Lower leg skin (tissue), 3 donors: ENCODE measurements at regions not wholly inside any gene's neighbourhood (a gene's known extent, or its start where the extent isn't known, plus 50 kb on each side); places are given as distances from the start of the nearest gene placed in this dataset.
"Not testable (repeated sequence)": the region's sequence is repeated elsewhere in the genome, so short reads cannot be mapped to it uniquely, and the experiment has no call there.

Source experiments
- CTCF ChIP-seq, 3 donors: fragments of 450-650 bp; IDR thresholded peaks; one replicate each; pipeline ENCODE4 v1.5.1; 2016; ENCODE audit warnings: antibody characterized with exemption in 3 of 3, mild to moderate bottlenecking in 3 of 3, moderate library complexity in 2 of 3
- POLR2A ChIP-seq, 2 donors: fragments of 450-650 bp; IDR thresholded peaks; one replicate each; pipeline ENCODE4 v1.6.1; 2016 to 2017; ENCODE audit warnings: antibody characterized with exemption in 2 of 2, mild to moderate bottlenecking in 1 of 2, moderate library complexity in 1 of 2

DNA sequence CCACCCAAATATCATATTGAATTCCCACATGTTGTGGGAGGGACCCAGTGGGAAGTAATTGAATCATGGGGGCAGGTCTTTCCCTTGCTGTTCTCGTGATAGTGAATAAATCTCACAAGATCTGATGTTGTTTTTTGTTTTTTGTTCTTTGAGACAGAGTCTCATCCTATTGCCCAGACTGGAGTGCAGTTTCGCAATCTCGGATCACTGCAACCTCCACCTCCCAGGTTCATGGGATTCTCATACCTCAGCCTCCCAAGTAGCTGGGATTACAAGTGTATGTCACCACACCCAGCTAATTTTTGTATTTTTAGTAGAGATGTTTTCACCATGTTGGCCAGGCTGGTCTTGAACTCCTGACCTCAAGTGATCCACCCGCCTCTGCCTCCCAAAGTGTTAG, 552.6 kb upstream of the VRK2 start:
- TF ChIP-seq CTCF, POLR2A (IDR thresholded peaks at IDR 0.05): not testable (repeated sequence)
